Muscle layer of duodenum (tissue), 2 donors: ENCODE measurements at regions not wholly inside any gene's neighbourhood (a gene's known extent, or its start where the extent isn't known, plus 50 kb on each side); places are given as distances from the start of the nearest gene placed in this dataset.
"Not testable (repeated sequence)": the region's sequence is repeated elsewhere in the genome, so short reads cannot be mapped to it uniquely, and the experiment has no call there.

Experiments
- H3K27ac ChIP-seq: one replicate; pipeline ENCODE4 v1.7.0; 2013; ENCODE audit warnings: mild to moderate bottlenecking, low read length
- H3K27me3 ChIP-seq: one replicate; pipeline ENCODE4 v1.7.0; 2013; ENCODE audit warnings: low read depth, mild to moderate bottlenecking, control low read depth, low read length
- H3K36me3 ChIP-seq, 2 donors: one replicate each; pipeline ENCODE4 v1.7.0; 2013; ENCODE audit warnings: low read length in 2 of 2, control low read depth in 1 of 2, mild to moderate bottlenecking in 1 of 2; ENCODE audit not compliant: insufficient read depth in 2 of 2, control insufficient read depth in 1 of 2
- H3K4me1 ChIP-seq, 2 donors: one replicate each; pipeline ENCODE4 v1.7.0; 2013; ENCODE audit warnings: low read length in 2 of 2, mild to moderate bottlenecking in 2 of 2, control low read depth in 1 of 2, moderate library complexity in 1 of 2; ENCODE audit not compliant: insufficient read depth in 2 of 2, control insufficient read depth in 1 of 2
- H3K4me3 ChIP-seq, 2 donors: one replicate each; pipeline ENCODE4 v1.7.0; 2013; ENCODE audit warnings: low read length in 2 of 2, low read depth in 1 of 2, mild to moderate bottlenecking in 1 of 2
- H3K9me3 ChIP-seq, 2 donors: one replicate each; pipeline ENCODE4 v1.7.0; 2013; ENCODE audit warnings: low read length in 2 of 2, control low read depth in 1 of 2, mild to moderate bottlenecking in 1 of 2; ENCODE audit not compliant: control insufficient read depth in 1 of 2
- donor health status: healthy.

DNA sequence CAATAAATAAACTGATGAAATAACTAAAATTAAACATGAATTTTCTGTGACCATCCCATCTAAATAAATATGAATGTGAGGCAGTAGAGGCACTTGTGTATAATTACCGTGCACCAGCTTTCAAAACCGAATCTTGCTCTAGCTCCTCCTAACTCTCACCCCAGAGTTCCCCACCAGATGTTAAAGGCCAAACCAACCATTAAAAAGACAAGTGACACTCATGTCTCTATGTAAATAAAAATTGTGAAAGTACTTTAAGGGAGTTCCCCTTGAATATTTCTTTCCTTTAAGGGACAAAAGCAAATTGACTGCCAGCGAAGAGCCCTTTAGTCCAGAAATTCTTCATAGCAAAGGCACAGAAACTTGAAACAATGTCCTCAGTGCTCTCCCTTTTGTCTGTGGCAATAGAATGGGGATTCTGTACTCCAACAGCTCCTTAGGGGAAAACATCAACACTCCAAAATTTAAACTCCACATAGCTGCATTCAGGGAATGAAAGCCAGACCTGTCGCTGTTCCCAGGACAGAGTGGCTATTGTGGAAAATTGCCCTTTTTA is 101.7 kb upstream of the SOX21 start:
- Histone ChIP-seq H3K27ac (no peak overlapping the region), H3K4me3 (no peak overlapping the region), H3K4me1 (no peaks in the 10 kb centered on the region), H3K9me3 (no peaks in the 10 kb centered on the region), H3K36me3 (no peaks in the 10 kb centered on the region), H3K27me3 (no peaks in the 10 kb centered on the region)

DNA sequence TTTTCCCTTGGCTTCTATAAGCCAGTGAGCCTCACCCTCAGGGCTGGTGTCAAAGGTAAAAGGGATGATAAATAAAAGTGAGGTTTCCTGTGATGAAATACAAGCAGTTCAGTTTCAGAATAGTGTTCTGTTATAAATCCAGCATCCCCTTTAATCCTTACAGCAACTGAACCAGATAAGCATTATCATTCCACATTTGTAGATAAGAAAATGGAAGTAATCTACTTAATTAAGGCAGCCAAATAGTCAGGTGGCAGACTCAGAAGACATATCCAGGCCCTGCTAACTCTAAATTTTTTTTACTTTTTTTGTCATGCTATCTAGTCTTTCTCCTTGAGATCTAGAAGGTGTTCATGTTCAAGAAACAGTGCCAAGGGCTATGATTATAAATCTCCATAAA is 99.4 kb upstream of the SOX21 start:
- no peaks in the 10 kb centered on the region for H3K36me3 ChIP-seq
- H3K4me3 ChIP-seq = no peak overlapping the region
- H3K27me3 ChIP-seq = no peaks in the 10 kb centered on the region
- no peak overlapping the region for H3K27ac ChIP-seq
- H3K4me1 ChIP-seq = no peaks in the 10 kb centered on the region
- no peaks in the 10 kb centered on the region for H3K9me3 ChIP-seq

DNA sequence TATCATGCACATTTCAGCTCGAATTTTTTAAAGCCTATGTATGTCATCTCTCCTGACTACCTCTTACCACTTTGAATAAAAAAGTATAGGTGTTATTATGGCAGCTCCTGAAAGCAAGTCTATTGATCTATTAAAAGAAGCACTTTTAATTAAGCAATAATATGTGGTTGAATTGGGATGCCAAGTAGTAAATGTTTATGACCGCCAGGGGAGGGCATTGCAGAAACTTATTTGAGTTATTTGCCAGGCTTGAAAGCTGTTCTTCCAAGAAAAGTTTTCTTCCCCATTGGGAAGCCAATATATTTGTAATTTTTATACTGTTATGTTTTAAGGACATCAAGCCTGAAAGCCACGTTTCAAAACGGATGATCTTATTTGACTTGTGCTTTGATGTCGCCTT is 88.1 kb upstream of the SOX21 start:
- no peaks in the 10 kb centered on the region for H3K36me3 ChIP-seq
- H3K9me3 ChIP-seq = no peaks in the 10 kb centered on the region
- no peaks in the 10 kb centered on the region for H3K4me1 ChIP-seq
- H3K27me3 ChIP-seq = no peaks in the 10 kb centered on the region
- no peak overlapping the region for H3K4me3 ChIP-seq
- H3K27ac ChIP-seq = no peak overlapping the region

DNA sequence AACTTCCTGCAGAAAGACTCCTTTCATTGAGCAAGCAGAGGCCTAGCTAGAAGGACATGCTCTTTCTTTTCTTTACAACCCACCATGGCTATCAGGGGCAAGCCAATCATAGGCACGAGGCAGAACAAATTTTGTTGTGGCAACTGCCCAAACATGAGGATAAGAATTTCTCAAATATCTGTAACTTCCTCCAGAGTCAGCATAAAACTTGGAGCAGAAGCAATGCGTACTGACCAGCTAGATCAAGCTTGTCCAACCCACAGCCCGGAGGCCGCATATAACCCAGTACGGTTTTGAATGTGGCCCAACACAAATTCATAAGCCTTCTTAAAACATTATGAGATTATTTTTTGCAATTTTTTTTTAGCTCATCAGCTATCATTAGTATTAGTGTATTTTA is 87.0 kb upstream of the SOX21 start:
- Histone ChIP-seq H3K4me3 (no peak overlapping the region), H3K9me3 (no peaks in the 10 kb centered on the region), H3K27ac (no peak overlapping the region), H3K4me1 (no peaks in the 10 kb centered on the region), H3K36me3 (no peaks in the 10 kb centered on the region), H3K27me3 (no peaks in the 10 kb centered on the region)

DNA sequence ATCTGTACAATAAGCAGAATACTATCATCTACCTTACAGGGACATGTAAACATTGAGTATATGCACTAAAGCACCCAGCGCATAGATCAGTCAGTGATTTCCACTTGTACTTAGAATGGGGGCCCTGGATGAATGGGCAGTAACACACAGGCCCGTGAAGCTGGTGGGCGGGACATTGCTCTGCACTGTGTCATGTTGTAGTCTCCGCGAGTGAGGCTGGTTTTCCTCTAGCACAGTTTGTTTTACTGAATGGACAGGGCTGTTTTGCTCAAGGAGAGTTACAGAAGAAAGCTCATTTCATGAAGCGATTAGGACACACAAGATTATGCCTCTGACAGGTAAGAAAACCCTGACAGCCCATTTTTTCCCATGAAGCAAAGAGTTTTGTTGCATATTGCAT is 86.4 kb upstream of the SOX21 start:
- Histone ChIP-seq H3K4me3 (no peak overlapping the region), H3K36me3 (no peaks in the 10 kb centered on the region), H3K9me3 (no peaks in the 10 kb centered on the region), H3K27ac (no peak overlapping the region), H3K27me3 (no peaks in the 10 kb centered on the region), H3K4me1 (no peaks in the 10 kb centered on the region)

DNA sequence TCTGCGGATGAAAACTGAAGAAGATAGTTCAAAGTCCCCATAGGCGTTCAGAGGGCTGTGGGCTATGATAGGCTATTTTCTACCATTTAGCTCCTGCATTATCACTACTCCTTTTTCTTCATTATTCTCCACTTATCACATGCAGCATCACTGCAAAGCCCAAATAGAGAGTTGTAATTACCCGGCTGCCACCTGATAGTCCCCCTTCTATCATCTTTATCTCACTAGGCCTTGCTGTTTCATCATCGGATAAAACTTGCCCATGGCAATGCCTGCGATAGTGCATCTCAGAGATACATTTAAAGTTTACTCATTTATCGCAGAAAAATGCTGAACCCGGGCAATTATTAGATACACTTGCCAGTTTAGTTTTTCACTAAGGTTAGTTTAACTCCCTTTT is 82.9 kb upstream of the SOX21 start:
- Histone ChIP-seq H3K4me3 (no peak overlapping the region), H3K27me3 (no peaks in the 10 kb centered on the region), H3K27ac (no peak overlapping the region), H3K36me3 (no peaks in the 10 kb centered on the region), H3K4me1 (no peaks in the 10 kb centered on the region), H3K9me3 (no peaks in the 10 kb centered on the region)

DNA sequence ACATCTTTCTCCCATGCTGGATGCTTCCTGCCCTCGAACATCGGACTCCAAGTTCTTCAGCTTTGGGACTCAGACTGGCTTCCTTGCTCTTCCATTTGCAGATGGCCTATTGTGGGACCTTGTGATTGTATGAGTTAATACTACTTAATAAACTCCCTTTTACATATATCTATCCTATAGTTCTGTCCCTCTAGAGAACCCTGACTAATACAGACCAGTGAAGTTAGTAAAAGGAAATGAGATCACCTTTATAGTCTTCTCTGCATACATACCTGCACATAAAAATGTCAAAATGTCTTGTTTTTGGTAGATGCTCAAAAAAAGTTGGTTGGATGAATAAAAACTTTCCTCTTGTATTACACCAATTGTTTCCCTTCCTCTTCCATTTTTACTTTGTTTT is 73.9 kb upstream of the SOX21 start:
- H3K4me3 ChIP-seq, H3K27me3 ChIP-seq, H3K4me1 ChIP-seq, H3K27ac ChIP-seq, H3K9me3 ChIP-seq, H3K36me3 ChIP-seq: not testable (repeated sequence)

DNA sequence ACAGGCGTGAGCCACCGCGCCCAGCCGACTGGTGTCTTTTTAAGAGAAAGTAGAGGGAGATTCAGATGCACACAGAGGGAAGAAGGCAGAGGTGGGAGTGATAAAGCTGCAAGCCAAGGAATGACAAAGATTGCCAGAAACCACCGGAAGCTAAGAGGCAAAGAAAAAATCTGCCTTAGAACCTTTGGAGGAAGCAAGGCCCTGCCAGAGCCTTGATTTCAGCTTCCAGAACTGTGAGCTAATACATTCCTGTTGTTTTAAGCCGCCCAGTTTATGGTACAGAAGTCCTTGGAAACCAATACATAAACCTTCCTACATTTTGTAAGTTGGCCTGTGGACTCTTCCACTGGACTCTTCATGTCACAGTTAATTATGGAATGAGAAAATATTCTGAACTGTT is 71.7 kb upstream of the SOX21 start:
- no peak overlapping the region for H3K27ac ChIP-seq
- H3K36me3 ChIP-seq = no peaks in the 10 kb centered on the region
- no peak overlapping the region for H3K4me3 ChIP-seq
- H3K4me1 ChIP-seq = no peaks in the 10 kb centered on the region
- H3K9me3 ChIP-seq = no peaks in the 10 kb centered on the region
- H3K27me3 ChIP-seq = no peaks in the 10 kb centered on the region

DNA sequence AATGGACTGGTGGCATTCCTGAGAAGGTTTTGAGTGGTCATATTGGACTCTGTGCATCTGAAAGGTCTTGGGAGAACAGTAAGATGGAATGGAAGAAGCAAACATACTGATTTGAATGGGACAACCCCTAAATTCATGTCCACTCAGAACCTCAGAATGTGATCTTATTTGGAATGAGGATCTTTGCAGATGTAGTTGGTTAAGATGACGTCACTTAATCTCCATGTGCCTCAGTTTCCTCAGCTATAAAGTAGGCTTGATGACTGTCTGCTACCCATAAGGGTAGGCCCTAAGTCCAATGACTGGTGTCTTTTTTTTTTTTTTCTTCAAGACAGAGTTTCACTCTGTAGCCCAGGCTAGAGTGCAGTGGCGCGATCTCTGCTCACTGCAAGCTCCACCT is 71.1 kb upstream of the SOX21 start:
- Histone ChIP-seq H3K4me3 (no peak overlapping the region), H3K27me3 (no peaks in the 10 kb centered on the region), H3K4me1 (no peaks in the 10 kb centered on the region)

DNA sequence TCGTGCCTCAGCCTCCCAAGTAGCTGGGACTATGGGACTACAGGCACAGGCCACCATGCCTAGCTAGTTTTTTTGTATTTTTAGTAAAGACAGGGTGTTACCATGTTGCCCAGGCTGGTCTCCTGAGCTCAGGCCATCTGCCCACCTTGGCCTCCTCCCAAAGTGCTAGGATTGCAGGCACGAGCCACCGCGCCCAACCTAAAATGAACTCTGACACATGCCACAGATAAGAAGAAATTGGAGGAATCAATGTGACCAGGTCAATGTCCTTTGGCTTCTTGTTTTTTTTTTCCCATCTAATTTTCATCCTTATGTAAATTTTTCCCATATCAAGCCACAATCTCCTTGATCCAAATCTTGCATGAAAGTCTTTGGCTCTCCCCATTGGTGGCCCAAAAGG is 68.1 kb upstream of the SOX21 start:
- no peaks in the 10 kb centered on the region for H3K27me3 ChIP-seq
- H3K9me3 ChIP-seq = no peaks in the 10 kb centered on the region
- no peaks in the 10 kb centered on the region for H3K36me3 ChIP-seq
- H3K4me1 ChIP-seq = no peaks in the 10 kb centered on the region
- no peak overlapping the region for H3K27ac ChIP-seq
- H3K4me3 ChIP-seq = no peak overlapping the region

More for the DNA sequence above, 71.1 kb upstream of the SOX21 start:
- Histone ChIP-seq H3K27ac (no peak overlapping the region), H3K36me3 (no peaks in the 10 kb centered on the region), H3K9me3 (no peaks in the 10 kb centered on the region)

DNA sequence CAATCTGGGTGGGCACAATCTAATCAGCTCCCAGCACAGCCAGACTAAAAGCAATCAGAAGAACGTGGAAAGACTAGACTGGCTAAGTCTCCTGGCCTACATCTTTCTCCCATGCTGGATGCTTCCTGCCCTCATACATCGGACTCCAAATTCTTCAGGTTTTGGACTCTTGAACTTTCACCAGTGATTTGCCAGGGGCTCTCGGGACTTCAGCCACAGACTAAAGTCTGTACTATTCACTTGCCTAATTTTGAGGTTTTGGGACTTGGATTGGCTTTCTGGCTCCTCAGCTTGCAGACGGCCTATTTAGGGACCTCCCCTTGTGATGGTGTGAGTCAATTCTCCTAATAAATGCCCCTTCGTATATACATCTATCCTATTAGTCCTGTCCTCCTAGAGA is 66.6 kb upstream of the SOX21 start:
- no peak overlapping the region for H3K4me3 ChIP-seq
- no peaks in the 10 kb centered on the region for H3K27me3 ChIP-seq
- no peaks in the 10 kb centered on the region for H3K36me3 ChIP-seq
- H3K27ac ChIP-seq = no peak overlapping the region
- no peaks in the 10 kb centered on the region for H3K4me1 ChIP-seq
- H3K9me3 ChIP-seq = no peaks in the 10 kb centered on the region

DNA sequence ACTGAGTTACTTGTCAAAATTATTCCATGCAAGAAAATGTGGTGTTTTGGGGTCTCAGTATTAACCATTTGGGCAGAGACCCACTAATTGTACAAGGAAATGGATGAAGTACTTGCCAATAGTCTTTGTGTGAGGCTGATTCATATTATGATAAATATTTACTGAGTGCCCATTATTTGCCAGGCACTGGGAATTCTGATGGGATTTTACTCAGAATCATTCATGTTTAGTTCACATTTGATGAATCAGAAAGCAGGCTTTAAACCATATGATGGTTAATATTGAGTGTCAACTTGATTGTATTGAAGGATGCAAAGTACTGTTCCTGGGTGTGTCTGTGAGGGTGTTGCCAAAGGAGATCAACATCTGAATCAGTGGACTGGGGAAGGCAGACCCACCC is 66.2 kb upstream of the SOX21 start:
- no peaks in the 10 kb centered on the region for H3K9me3 ChIP-seq
- H3K27me3 ChIP-seq = no peaks in the 10 kb centered on the region
- H3K27ac ChIP-seq = no peak overlapping the region
- no peak overlapping the region for H3K4me3 ChIP-seq
- H3K4me1 ChIP-seq = no peaks in the 10 kb centered on the region
- H3K36me3 ChIP-seq = no peaks in the 10 kb centered on the region
